Middle frontal gyrus (tissue), 1 donor: ENCODE measurements at regions not wholly inside any gene's neighbourhood (a gene's known extent, or its start where the extent isn't known, plus 50 kb on each side); places are given as distances from the start of the nearest gene placed in this dataset.
"Not testable (repeated sequence)": the region's sequence is repeated elsewhere in the genome, so short reads cannot be mapped to it uniquely, and the experiment has no call there.

Source experiments
- DNase-seq: peaks from one replicate; pipeline ENCODE4 v3.0.0-alpha.2; 2015; ENCODE audit warnings: low spot score; ENCODE audit errors: extremely low spot score

GRCh38 chr4:77220828-77221613 is 64.0 kb downstream of the CCNG2 start:
- no peak for DNase-seq

GRCh38 chr4:77225022-77225421 is 68.0 kb downstream of the CCNG2 start:
- no peak for DNase-seq

- no peak for DNase-seq
Measured at GRCh38 chr4:77226939-77227705, 70.1 kb downstream of the CCNG2 start.

GRCh38 chr4:77229433-77229832 is 72.4 kb downstream of the CCNG2 start:
- DNase-seq = no peak

GRCh38 chr4:77232653-77233052 is 75.6 kb downstream of the CCNG2 start:
- no peak for DNase-seq

- DNase-seq = no peak
Measured at GRCh38 chr4:77235289-77235854, 78.4 kb downstream of the CCNG2 start.

GRCh38 chr4:77236806-77237205 is 79.8 kb downstream of the CCNG2 start:
- DNase-seq = no peak

- no peak for DNase-seq
Measured at GRCh38 chr4:77240469-77241066, 83.6 kb downstream of the CCNG2 start.

GRCh38 chr4:77248805-77249204 is 91.8 kb downstream of the CCNG2 start:
- no peak for DNase-seq

GRCh38 chr4:77251751-77252150 is 94.7 kb downstream of the CCNG2 start:
- DNase-seq = no peak

GRCh38 chr4:77263247-77263646 is 106.2 kb downstream of the CCNG2 start:
- no peak for DNase-seq

- DNase-seq = not testable (repeated sequence)
Measured at GRCh38 chr4:77263976-77264375, 107.0 kb downstream of the CCNG2 start.

GRCh38 chr4:77264826-77265225 is 107.8 kb downstream of the CCNG2 start:
- no peak for DNase-seq

GRCh38 chr4:77268108-77268507 is 111.1 kb downstream of the CCNG2 start:
- DNase-seq = no peak

GRCh38 chr4:77269505-77269904 is 112.5 kb downstream of the CCNG2 start:
- DNase-seq = no peak

- no peak for DNase-seq
Measured at GRCh38 chr4:77273412-77273811, 116.4 kb downstream of the CCNG2 start.

- DNase-seq = not testable (repeated sequence)
Measured at GRCh38 chr4:77279114-77279513, 122.1 kb downstream of the CCNG2 start.

- no peak for DNase-seq
Measured at GRCh38 chr4:77282305-77282704, 125.3 kb downstream of the CCNG2 start.

- no peak for DNase-seq
Measured at GRCh38 chr4:77284036-77284435, 127.0 kb downstream of the CCNG2 start.

- no peak for DNase-seq
Measured at GRCh38 chr4:77286906-77287305, 129.9 kb downstream of the CCNG2 start.

- no peak for DNase-seq
Measured at GRCh38 chr4:77293426-77293825, 136.4 kb downstream of the CCNG2 start.

GRCh38 chr4:77300996-77301395 is 144.0 kb downstream of the CCNG2 start:
- not testable (repeated sequence) for DNase-seq
